GM20431 (cell line): ENCODE measurements at regions not wholly inside any gene's neighbourhood (a gene's known extent, or its start where the extent isn't known, plus 50 kb on each side); places are given as distances from the start of the nearest gene placed in this dataset.

ENCODE experiments used
- in situ Hi-C: fragments of 300-500 bp; cut with MseI, MboI; formaldehyde crosslinking; loops from one replicate; pipeline ENCODE4 v1.15.0; 2020; ENCODE audit warnings: low sequenced_read_pairs; ENCODE audit not compliant: unreplicated experiment

- in situ Hi-C loops: no loop called here
These were observed 192.2 kb upstream of the HAAO start for GRCh38 chr2:42984617-42985016.

GRCh38 chr2:42984081-42984480, 191.7 kb upstream of the HAAO start:
- in situ Hi-C loops: no loop called here

- in situ Hi-C loops: no loop called here
These were observed 188.5 kb upstream of the HAAO start for GRCh38 chr2:42980764-42981416.

- in situ Hi-C loops: no loop called here
These were observed 187.7 kb upstream of the HAAO start for GRCh38 chr2:42979870-42980763.

GRCh38 chr2:42979416-42979869, 187.1 kb upstream of the HAAO start:
- in situ Hi-C loops: no loop called here

- in situ Hi-C loops: no loop called here
These were observed 186.6 kb upstream of the HAAO start for GRCh38 chr2:42978887-42979415.

- in situ Hi-C loops: no loop called here
These were observed 185.9 kb upstream of the HAAO start for GRCh38 chr2:42978175-42978886.

- in situ Hi-C loops: no loop called here
These were observed 185.1 kb upstream of the HAAO start for GRCh38 chr2:42977270-42978174.

- in situ Hi-C loops: no loop called here
These were observed 184.0 kb upstream of the HAAO start for GRCh38 chr2:42976351-42976750.

GRCh38 chr2:42974721-42975717, 182.6 kb upstream of the HAAO start:
- in situ Hi-C loops: loop anchor here (25.0 kb wide), 1 partner anchor 262 kb away; the partner anchor contains the start of gene ZFP36L2

- in situ Hi-C loops: loop anchor here (25.0 kb wide), 1 partner anchor 263 kb away; the partner anchor contains the start of gene ZFP36L2
These were observed 181.9 kb upstream of the HAAO start for GRCh38 chr2:42974169-42974720.

GRCh38 chr2:42973726-42974125, 181.3 kb upstream of the HAAO start:
- in situ Hi-C loops: loop anchor here (25.0 kb wide), 1 partner anchor 264 kb away; the partner anchor contains the start of gene ZFP36L2

GRCh38 chr2:42972933-42973516, 180.6 kb upstream of the HAAO start:
- in situ Hi-C loops: loop anchor here (25.0 kb wide), 1 partner anchor 264 kb away; the partner anchor contains the start of gene ZFP36L2

GRCh38 chr2:42971947-42972736, 179.8 kb upstream of the HAAO start:
- in situ Hi-C loops: loop anchor here (25.0 kb wide), 1 partner anchor 265 kb away; the partner anchor contains the start of gene ZFP36L2

GRCh38 chr2:42971381-42971780, 179.0 kb upstream of the HAAO start:
- in situ Hi-C loops: loop anchor here (25.0 kb wide), 1 partner anchor 266 kb away; the partner anchor contains the start of gene ZFP36L2

- in situ Hi-C loops: loop anchor here (25.0 kb wide), 1 partner anchor 267 kb away; the partner anchor contains the start of gene ZFP36L2
These were observed 177.8 kb upstream of the HAAO start for GRCh38 chr2:42970151-42970550.
